ENCODE measurements at regions not wholly inside any gene's neighbourhood (a gene's known extent, or its start where the extent isn't known, plus 50 kb on each side); places are given as distances from the start of the nearest gene placed in this dataset.
"Not testable (repeated sequence)": the region's sequence is repeated elsewhere in the genome, so short reads cannot be mapped to it uniquely, and the experiment has no call there.

DNA sequence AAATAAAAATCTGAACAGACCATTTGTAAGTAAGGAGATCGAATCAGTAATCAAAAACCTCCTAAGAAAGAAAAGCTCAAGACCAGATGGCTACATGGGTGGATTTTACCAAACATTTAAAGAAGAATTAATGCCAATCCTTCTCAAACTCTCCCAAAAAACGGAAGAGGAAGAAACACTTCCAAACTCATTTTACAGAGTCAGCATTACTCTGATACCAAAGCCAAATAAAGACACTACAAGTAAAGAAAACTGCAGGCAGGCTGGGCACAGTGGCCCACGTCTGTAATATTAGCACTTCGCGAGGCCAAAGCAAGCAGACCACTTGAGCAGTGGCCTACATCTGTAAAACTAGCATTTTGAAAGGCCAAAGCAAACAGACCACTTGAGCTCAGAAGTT is 159.8 kb downstream of the DPY19L2 start:
- H3K9me3 Mint-ChIP-seq = peaks cover 13% of the 10 kb centered on the region

DNA sequence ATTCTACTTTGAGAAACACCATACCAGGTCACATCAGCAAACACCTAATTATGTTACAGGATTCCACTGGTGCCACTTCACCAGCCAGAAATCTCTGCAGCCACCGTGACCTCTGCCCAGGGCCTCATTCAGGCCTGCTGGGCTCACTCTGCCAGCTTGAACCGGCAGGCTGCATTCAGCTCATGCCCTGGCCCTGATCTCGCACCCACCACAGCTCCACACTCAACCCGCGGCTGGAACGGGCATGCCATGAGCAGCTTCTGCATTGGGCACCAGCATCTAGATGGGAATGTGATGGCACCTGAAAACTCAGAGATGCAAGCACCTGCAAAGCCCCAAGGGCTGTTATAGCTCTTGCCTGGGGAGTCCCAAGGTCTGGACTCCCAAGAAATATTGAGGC is 168.7 kb downstream of the DPY19L2 start:
- Mint-ChIP-seq H3K4me3 (no peak overlapping the region), H3K27ac (no peak overlapping the region), H3K36me3 (no peaks in the 10 kb centered on the region), H3K4me1 (ENCODE audit: low read depth in 2 of 2) (no peaks in the 10 kb centered on the region), H3K27me3 (no peaks in the 10 kb centered on the region), H3K9me3 (peaks cover 10% of the 10 kb centered on the region)
- DNase-seq (ENCODE audit: low spot score) (no peak), ATAC-seq (no peak)

More for the DNA sequence above, 159.8 kb downstream of the DPY19L2 start:
- no peak for DNase-seq (ENCODE audit: low spot score)
- Mint-ChIP-seq H3K36me3 (no peaks in the 10 kb centered on the region), H3K27ac (no peak overlapping the region), H3K4me3 (no peak overlapping the region), H3K4me1 (ENCODE audit: low read depth in 2 of 2) (no peaks in the 10 kb centered on the region), H3K27me3 (no peaks in the 10 kb centered on the region)
- ATAC-seq = no peak

DNA sequence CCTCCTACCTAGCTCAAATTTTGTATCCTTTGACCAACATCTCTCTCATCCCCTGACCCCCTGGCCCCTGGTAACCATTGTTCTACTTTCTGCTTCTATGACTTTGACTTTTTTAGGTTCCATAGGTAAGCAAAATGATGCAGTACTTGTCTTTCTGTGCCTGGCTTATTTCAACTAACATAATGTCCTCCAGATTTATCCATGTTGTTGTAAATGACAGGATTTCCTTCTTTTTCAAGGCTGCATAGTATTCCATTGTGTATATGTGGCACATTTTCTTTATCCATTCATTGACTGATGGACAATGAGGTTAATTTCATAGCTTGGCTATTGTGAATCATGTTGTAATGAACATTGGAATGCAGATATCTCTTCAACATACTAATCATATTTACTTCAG is 170.1 kb downstream of the DPY19L2 start:
- DNase-seq (ENCODE audit: low spot score) (no peak), ATAC-seq (no peak)
- peaks cover 10% of the 10 kb centered on the region for H3K9me3 Mint-ChIP-seq
- H3K27ac Mint-ChIP-seq = no peak overlapping the region
- no peaks in the 10 kb centered on the region for H3K27me3 Mint-ChIP-seq
- no peaks in the 10 kb centered on the region for H3K4me1 Mint-ChIP-seq (ENCODE audit: low read depth in 2 of 2)
- no peak overlapping the region for H3K4me3 Mint-ChIP-seq
- no peaks in the 10 kb centered on the region for H3K36me3 Mint-ChIP-seq

DNA sequence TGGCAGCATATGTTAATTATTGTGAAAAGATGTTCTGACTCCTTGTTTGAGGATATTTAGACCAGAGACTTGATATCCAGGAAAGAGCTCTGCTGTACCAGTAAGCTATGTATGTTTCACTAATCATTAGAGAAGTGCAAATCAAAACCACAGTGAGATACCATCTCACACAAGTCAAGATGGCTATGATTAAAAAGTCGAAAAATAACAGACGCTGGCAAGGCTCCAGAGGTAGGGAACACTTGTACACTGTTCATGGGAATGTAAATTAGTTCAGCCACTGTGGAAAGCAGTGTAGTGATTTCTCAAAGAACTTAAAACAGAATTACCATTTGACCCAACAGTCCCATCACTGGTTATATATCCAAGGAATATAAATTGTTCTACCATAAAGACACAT is 171.6 kb downstream of the DPY19L2 start:
- DNase-seq (ENCODE audit: low spot score) (no peak), ATAC-seq (no peak)

GRCh38 chr12:63495974-63496373 is 172.3 kb downstream of the DPY19L2 start:
- DNase-seq (ENCODE audit: low spot score) (no peak), ATAC-seq (no peak)
- H3K9me3 Mint-ChIP-seq = peaks cover 23% of the 10 kb centered on the region
- H3K4me3 Mint-ChIP-seq = no peak overlapping the region
- no peaks in the 10 kb centered on the region for H3K36me3 Mint-ChIP-seq
- no peak overlapping the region for H3K27ac Mint-ChIP-seq
- no peaks in the 10 kb centered on the region for H3K27me3 Mint-ChIP-seq
- H3K4me1 Mint-ChIP-seq (ENCODE audit: low read depth in 2 of 2) = no peaks in the 10 kb centered on the region

More for the DNA sequence above, 171.6 kb downstream of the DPY19L2 start:
- H3K27ac Mint-ChIP-seq = no peak overlapping the region
- H3K4me3 Mint-ChIP-seq = no peak overlapping the region
- H3K27me3 Mint-ChIP-seq = no peaks in the 10 kb centered on the region
- peaks cover 20% of the 10 kb centered on the region for H3K9me3 Mint-ChIP-seq
- H3K36me3 Mint-ChIP-seq = no peaks in the 10 kb centered on the region
- no peaks in the 10 kb centered on the region for H3K4me1 Mint-ChIP-seq (ENCODE audit: low read depth in 2 of 2)

GRCh38 chr12:63493357-63493756 is 174.9 kb downstream of the DPY19L2 start:
- H3K4me1 Mint-ChIP-seq (ENCODE audit: low read depth in 2 of 2); DNase-seq (ENCODE audit: low spot score); H3K27me3 Mint-ChIP-seq; ATAC-seq; H3K4me3 Mint-ChIP-seq; H3K36me3 Mint-ChIP-seq; H3K27ac Mint-ChIP-seq: not testable (repeated sequence)
- H3K9me3 Mint-ChIP-seq = peaks cover 29% of the 10 kb centered on the region

DNA sequence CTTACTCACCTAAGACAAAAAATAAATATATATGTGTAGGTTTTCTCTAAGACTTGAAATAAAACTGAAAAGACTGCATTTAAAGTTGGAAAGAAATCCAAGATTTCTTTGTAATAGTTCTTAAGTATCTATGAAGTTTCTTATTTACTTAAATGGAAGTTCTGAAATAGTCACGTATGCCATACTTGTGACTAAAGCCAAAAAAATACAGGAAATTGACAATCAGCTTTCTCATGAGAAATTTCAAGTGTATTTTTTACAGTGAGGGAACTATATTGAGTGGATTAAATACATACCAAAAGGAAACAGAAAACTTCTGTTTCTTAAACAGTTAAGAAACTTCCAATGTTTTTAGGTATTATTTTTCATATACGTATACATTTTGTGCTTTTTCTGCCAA is 188.1 kb downstream of the DPY19L2 start:
- Mint-ChIP-seq H3K27ac (no peak overlapping the region), H3K4me3 (no peak overlapping the region), H3K36me3 (no peaks in the 10 kb centered on the region), H3K9me3 (peaks cover 4% of the 10 kb centered on the region), H3K27me3 (no peaks in the 10 kb centered on the region), H3K4me1 (ENCODE audit: low read depth in 2 of 2) (no peaks in the 10 kb centered on the region)
- DNase-seq (ENCODE audit: low spot score) (no peak), ATAC-seq (no peak)

- H3K27me3 Mint-ChIP-seq = no peaks in the 10 kb centered on the region
- no peak for DNase-seq (ENCODE audit: low spot score)
- H3K9me3 Mint-ChIP-seq = peaks cover 14% of the 10 kb centered on the region
- H3K4me3 Mint-ChIP-seq = no peak overlapping the region
- H3K27ac Mint-ChIP-seq = no peak overlapping the region
- no peak for ATAC-seq
- H3K36me3 Mint-ChIP-seq = no peaks in the 10 kb centered on the region
- H3K4me1 Mint-ChIP-seq (ENCODE audit: low read depth in 2 of 2) = no peaks in the 10 kb centered on the region
Observed at GRCh38 chr12:63470161-63470560, 198.1 kb downstream of the DPY19L2 start.

GRCh38 chr12:63467951-63468350 is 200.3 kb downstream of the DPY19L2 start:
- Mint-ChIP-seq H3K9me3 (peaks cover 20% of the 10 kb centered on the region), H3K27ac (no peak overlapping the region), H3K4me3 (no peak overlapping the region), H3K36me3 (no peaks in the 10 kb centered on the region), H3K4me1 (ENCODE audit: low read depth in 2 of 2) (no peaks in the 10 kb centered on the region), H3K27me3 (no peaks in the 10 kb centered on the region)
- ATAC-seq (no peak), DNase-seq (ENCODE audit: low spot score) (no peak)

DNA sequence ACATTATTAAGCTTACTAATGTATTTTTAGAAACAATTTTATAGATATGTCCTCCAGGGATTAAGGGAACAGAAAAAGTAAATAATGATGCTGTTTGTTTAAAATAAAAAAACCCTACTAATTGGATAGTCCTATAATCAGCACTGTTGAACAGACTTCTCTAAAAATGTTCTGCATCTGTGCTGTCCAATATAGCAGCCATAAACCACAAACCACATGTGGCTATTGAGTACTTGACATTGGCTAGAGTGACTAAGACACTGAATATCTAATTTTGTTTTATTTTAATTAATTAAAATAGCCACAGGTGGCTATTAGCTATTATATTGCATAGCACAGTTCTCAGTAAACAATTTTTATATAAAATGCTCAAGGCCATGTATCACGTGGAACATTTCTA is 210.4 kb downstream of the DPY19L2 start:
- H3K27ac Mint-ChIP-seq = no peak overlapping the region
- ATAC-seq (no peak), DNase-seq (ENCODE audit: low spot score) (no peak)
- H3K4me1 Mint-ChIP-seq (ENCODE audit: low read depth in 2 of 2) = no peaks in the 10 kb centered on the region
- no peaks in the 10 kb centered on the region for H3K27me3 Mint-ChIP-seq
- peaks cover 4% of the 10 kb centered on the region for H3K36me3 Mint-ChIP-seq
- peaks cover 9% of the 10 kb centered on the region for H3K9me3 Mint-ChIP-seq
- H3K4me3 Mint-ChIP-seq = no peak overlapping the region

GRCh38 chr12:63457428-63457827 is 210.9 kb downstream of the DPY19L2 start:
- Mint-ChIP-seq H3K4me3 (no peak overlapping the region), H3K4me1 (ENCODE audit: low read depth in 2 of 2) (no peaks in the 10 kb centered on the region), H3K36me3 (peaks cover 4% of the 10 kb centered on the region), H3K27ac (no peak overlapping the region), H3K27me3 (no peaks in the 10 kb centered on the region), H3K9me3 (peaks cover 9% of the 10 kb centered on the region)
- DNase-seq (ENCODE audit: low spot score) (no peak), ATAC-seq (no peak)

DNA sequence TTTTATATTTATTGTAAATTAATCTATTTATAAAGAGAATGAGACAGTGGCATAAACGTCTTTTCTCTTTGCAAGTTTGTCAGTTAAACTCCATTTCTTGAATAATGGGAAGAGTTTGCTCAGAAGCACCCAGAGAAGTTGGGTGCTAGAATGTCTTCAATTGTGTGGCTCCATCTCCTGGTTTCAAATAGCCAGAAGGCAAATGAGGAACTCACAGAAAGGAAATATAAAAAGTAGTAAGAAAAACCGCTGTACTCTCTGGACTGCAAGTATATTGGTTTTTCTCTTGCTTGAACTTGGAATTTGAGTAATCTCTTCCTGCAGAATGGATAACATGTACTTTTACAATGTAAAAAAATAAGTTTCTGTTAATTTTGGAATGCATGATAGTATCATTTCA is 217.5 kb downstream of the DPY19L2 start:
- Mint-ChIP-seq H3K9me3 (peaks cover 2% of the 10 kb centered on the region), H3K36me3 (no peaks in the 10 kb centered on the region), H3K27ac (no peak overlapping the region), H3K4me1 (ENCODE audit: low read depth in 2 of 2) (no peaks in the 10 kb centered on the region), H3K27me3 (no peaks in the 10 kb centered on the region), H3K4me3 (no peak overlapping the region)
- ATAC-seq (no peak), DNase-seq (ENCODE audit: low spot score) (no peak)

- ATAC-seq (no peak), DNase-seq (ENCODE audit: low spot score) (no peak)
- Mint-ChIP-seq H3K27ac (no peak overlapping the region), H3K36me3 (no peaks in the 10 kb centered on the region), H3K27me3 (no peaks in the 10 kb centered on the region), H3K4me3 (no peak overlapping the region), H3K4me1 (ENCODE audit: low read depth in 2 of 2) (no peaks in the 10 kb centered on the region), H3K9me3 (peaks cover 3% of the 10 kb centered on the region)
Observed at GRCh38 chr12:63450334-63450733, 218.0 kb downstream of the DPY19L2 start.

DNA sequence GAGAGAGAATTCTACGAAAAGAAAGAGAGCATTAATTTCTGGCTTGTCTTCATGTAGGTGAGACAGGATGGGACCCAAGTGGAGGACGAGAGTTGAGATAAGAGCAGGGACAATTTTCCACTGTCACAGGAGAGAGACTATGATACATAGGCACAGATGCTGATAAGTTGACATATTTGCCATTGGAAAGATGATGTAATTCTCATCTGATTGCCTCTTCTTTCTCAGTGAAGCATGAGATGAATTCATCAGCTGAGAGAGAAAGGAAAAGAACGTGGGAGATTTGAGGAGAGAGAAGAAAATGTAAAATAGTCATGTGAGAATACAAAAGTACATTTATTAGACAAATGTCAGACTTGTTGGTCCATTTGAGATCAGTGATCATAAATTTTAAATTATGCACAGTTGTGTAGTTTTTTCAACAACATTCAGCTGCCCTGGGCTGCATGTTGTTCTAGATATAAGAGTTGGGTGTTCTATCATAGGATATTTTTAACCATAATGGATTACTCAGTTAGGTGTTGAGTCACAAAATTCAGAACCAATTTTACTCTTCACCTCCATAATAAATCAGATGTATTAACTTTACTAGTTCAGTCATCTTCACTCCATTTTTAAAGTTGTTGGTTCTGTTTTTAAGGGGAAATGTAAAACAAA is 222.9 kb downstream of the DPY19L2 start:
- Mint-ChIP-seq H3K4me1 (ENCODE audit: low read depth in 2 of 2) (no peaks in the 10 kb centered on the region), H3K27ac (no peak overlapping the region)

DNA sequence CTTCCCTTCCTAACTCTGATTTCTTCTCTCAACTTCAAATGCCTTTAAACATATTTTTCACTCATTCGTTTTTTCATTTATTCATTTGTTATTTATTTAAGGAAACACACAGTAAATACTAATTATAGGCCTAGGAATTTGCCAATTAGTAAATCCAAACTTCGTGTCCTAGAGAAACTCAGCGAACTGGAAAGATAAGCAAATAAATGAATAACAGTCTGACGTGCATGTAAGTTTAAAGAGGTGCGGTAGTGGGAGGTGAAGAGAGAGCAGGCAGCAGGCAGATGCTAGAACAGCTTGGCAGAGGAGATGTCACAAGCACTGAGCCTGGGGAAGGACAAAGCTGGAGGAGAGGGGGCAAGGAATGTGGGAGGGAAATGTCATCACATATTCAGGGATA is 228.2 kb downstream of the DPY19L2 start:
- Mint-ChIP-seq H3K36me3 (peaks cover 4% of the 10 kb centered on the region), H3K4me3 (no peak overlapping the region), H3K27me3 (no peaks in the 10 kb centered on the region), H3K27ac (no peak overlapping the region), H3K9me3 (peaks cover 18% of the 10 kb centered on the region), H3K4me1 (ENCODE audit: low read depth in 2 of 2) (no peaks in the 10 kb centered on the region)
- ATAC-seq (no peak), DNase-seq (ENCODE audit: low spot score) (no peak)

More for the DNA sequence above, 222.9 kb downstream of the DPY19L2 start:
- Mint-ChIP-seq H3K27me3 (no peaks in the 10 kb centered on the region), H3K36me3 (peaks cover 4% of the 10 kb centered on the region), H3K4me3 (no peak overlapping the region), H3K9me3 (peaks cover 11% of the 10 kb centered on the region)
- ATAC-seq (no peak), DNase-seq (ENCODE audit: low spot score) (no peak)

Measured in natural killer cell treated with Interleukin-12 subunit alpha and Interleukin-12 subunit beta and Interleukin-15 and Interleukin-18, amount 100 ng/mL, for 72 hours (primary cell).